ENCODE measurements at regions not wholly inside any gene's neighbourhood (a gene's known extent, or its start where the extent isn't known, plus 50 kb on each side); places are given as distances from the start of the nearest gene placed in this dataset.

DNA sequence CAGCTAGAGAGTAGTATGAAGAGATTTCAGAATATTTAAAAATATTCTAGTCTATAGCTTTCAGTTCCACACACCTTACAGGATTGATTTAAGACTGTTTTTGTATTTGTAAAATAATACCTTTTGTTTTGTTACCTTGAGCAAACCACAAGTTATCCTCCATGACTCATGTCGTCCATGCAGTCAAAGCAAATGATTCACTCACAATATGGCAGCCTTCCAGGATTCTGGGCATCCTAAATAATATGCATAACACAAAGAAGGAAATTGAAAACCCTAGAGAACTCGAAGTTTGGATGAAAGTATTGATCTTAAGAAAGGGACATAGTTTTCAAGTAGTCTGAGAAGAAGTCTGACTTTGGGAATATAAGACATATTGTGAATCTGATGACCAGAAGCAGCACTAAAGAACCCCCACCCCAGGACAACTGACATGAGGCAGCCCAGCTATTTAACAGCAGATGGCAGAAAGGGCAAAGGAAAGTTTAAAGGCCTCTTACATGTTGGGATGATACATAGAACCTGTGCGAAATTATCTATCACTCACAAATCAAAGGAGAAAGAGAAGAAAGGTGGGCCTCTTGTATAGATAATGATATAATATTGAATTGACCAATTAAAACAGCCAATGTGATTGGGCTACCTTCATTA is 857.9 kb downstream of the BRINP3 start:
- no peak for TF ChIP-seq JUND (IDR thresholded peaks at IDR 0.05)
- TF ChIP-seq NR2F2 (IDR thresholded peaks at IDR 0.05), result no peak
- TF ChIP-seq, protein P1, sequence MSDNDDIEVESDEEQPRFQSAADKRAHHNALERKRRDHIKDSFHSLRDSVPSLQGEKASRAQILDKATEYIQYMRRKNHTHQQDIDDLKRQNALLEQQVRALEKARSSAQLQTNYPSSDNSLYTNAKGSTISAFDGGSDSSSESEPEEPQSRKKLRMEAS (IDR thresholded peaks at IDR 0.05), result no peak
- TF ChIP-seq, protein P2, sequence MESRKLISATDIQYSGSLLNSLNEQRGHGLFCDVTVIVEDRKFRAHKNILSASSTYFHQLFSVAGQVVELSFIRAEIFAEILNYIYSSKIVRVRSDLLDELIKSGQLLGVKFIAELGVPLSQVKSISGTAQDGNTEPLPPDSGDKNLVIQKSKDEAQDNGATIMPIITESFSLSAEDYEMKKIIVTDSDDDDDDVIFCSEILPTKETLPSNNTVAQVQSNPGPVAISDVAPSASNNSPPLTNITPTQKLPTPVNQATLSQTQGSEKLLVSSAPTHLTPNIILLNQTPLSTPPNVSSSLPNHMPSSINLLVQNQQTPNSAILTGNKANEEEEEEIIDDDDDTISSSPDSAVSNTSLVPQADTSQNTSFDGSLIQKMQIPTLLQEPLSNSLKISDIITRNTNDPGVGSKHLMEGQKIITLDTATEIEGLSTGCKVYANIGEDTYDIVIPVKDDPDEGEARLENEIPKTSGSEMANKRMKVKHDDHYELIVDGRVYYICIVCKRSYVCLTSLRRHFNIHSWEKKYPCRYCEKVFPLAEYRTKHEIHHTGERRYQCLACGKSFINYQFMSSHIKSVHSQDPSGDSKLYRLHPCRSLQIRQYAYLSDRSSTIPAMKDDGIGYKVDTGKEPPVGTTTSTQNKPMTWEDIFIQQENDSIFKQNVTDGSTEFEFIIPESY (IDR thresholded peaks at IDR 0.05), result no peak
- no peak for TF ChIP-seq RAD21 (IDR thresholded peaks at IDR 0.05)
- TF ChIP-seq, protein P3, sequence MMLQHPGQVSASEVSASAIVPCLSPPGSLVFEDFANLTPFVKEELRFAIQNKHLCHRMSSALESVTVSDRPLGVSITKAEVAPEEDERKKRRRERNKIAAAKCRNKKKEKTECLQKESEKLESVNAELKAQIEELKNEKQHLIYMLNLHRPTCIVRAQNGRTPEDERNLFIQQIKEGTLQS (IDR thresholded peaks at IDR 0.05), result no peak
- TF ChIP-seq, protein P4, sequence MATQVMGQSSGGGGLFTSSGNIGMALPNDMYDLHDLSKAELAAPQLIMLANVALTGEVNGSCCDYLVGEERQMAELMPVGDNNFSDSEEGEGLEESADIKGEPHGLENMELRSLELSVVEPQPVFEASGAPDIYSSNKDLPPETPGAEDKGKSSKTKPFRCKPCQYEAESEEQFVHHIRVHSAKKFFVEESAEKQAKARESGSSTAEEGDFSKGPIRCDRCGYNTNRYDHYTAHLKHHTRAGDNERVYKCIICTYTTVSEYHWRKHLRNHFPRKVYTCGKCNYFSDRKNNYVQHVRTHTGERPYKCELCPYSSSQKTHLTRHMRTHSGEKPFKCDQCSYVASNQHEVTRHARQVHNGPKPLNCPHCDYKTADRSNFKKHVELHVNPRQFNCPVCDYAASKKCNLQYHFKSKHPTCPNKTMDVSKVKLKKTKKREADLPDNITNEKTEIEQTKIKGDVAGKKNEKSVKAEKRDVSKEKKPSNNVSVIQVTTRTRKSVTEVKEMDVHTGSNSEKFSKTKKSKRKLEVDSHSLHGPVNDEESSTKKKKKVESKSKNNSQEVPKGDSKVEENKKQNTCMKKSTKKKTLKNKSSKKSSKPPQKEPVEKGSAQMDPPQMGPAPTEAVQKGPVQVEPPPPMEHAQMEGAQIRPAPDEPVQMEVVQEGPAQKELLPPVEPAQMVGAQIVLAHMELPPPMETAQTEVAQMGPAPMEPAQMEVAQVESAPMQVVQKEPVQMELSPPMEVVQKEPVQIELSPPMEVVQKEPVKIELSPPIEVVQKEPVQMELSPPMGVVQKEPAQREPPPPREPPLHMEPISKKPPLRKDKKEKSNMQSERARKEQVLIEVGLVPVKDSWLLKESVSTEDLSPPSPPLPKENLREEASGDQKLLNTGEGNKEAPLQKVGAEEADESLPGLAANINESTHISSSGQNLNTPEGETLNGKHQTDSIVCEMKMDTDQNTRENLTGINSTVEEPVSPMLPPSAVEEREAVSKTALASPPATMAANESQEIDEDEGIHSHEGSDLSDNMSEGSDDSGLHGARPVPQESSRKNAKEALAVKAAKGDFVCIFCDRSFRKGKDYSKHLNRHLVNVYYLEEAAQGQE (IDR thresholded peaks at IDR 0.05), result no peak
- no peak for TF ChIP-seq FOXA1 (IDR thresholded peaks at IDR 0.05)
- TF ChIP-seq HNF4A (conservative IDR thresholded peaks at IDR 0.05), result no peak
- TF ChIP-seq EGR1 (IDR thresholded peaks at IDR 0.05; ENCODE audit: low read depth in 2 of 2), result no peak
- TF ChIP-seq, protein P5, sequence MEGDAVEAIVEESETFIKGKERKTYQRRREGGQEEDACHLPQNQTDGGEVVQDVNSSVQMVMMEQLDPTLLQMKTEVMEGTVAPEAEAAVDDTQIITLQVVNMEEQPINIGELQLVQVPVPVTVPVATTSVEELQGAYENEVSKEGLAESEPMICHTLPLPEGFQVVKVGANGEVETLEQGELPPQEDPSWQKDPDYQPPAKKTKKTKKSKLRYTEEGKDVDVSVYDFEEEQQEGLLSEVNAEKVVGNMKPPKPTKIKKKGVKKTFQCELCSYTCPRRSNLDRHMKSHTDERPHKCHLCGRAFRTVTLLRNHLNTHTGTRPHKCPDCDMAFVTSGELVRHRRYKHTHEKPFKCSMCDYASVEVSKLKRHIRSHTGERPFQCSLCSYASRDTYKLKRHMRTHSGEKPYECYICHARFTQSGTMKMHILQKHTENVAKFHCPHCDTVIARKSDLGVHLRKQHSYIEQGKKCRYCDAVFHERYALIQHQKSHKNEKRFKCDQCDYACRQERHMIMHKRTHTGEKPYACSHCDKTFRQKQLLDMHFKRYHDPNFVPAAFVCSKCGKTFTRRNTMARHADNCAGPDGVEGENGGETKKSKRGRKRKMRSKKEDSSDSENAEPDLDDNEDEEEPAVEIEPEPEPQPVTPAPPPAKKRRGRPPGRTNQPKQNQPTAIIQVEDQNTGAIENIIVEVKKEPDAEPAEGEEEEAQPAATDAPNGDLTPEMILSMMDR (IDR thresholded peaks at IDR 0.05; ENCODE audit: low read depth, low read length, missing input control), result no peak
- no peak for TF ChIP-seq GABPA (IDR thresholded peaks at IDR 0.05 in 1 of 2, conservative IDR thresholded peaks at IDR 0.05 in 1 of 2)
- no peak for TF ChIP-seq TAF1 (conservative IDR thresholded peaks at IDR 0.05)
- no peak for TF ChIP-seq RXRA (IDR thresholded peaks at IDR 0.05)
- TF ChIP-seq YY1 (IDR thresholded peaks at IDR 0.05), result no peak
- no peak for TF ChIP-seq SP1 (IDR thresholded peaks at IDR 0.05)
- Histone ChIP-seq H3K4me3 (ENCODE audit: low read depth in 1 of 3, low read length in 3 of 3) (no peak overlapping the region), H3K27me3 (ENCODE audit: control insufficient read depth in 4 of 4, insufficient read depth in 4 of 4, low read length in 3 of 4) (no peaks in the 10 kb centered on the region), H3K4me1 (ENCODE audit: control insufficient read depth in 4 of 4, insufficient read depth in 4 of 4, low read length in 3 of 4) (no peaks in the 10 kb centered on the region), H3K36me3 (ENCODE audit: control insufficient read depth in 4 of 4, insufficient read depth in 3 of 4, low read depth in 1 of 4, low read length in 3 of 4) (no peaks in the 10 kb centered on the region), H3K9ac (ENCODE audit: low read depth in 1 of 2, low read length in 2 of 2) (no peak overlapping the region), H3K27ac (ENCODE audit: low read depth in 1 of 2, low read length in 2 of 2) (no peak overlapping the region), H3K9me3 (ENCODE audit: control insufficient read depth in 4 of 4, low read length in 3 of 4) (no peaks in the 10 kb centered on the region)
- 55% methylated on average over 3 of the region's 3 CpGs for WGBS
- no peak for DNase-seq (ENCODE audit: low spot score)

Measured in liver (tissue), 8 donors.